Mesodermal cell (in vitro differentiated cells): ENCODE measurements at regions not wholly inside any gene's neighbourhood (a gene's known extent, or its start where the extent isn't known, plus 50 kb on each side); places are given as distances from the start of the nearest gene placed in this dataset.

Experiments
- H3K27ac ChIP-seq: 2 replicates; pipeline ENCODE4 v1.7.0; 2013; ENCODE audit warnings: mild to moderate bottlenecking, low read depth, low read length, moderate library complexity; ENCODE audit not compliant: severe bottlenecking
- H3K36me3 ChIP-seq: 2 replicates; pipeline ENCODE4 v1.7.1; 2013; ENCODE audit warnings: mild to moderate bottlenecking, low read length, moderate library complexity; ENCODE audit not compliant: control insufficient read depth, insufficient read depth
- H3K4me1 ChIP-seq: one replicate; pipeline ENCODE4 v1.7.1; 2013; ENCODE audit warnings: mild to moderate bottlenecking, low read length; ENCODE audit not compliant: insufficient read depth, control insufficient read depth, poor library complexity, severe bottlenecking
- H3K4me3 ChIP-seq: 2 replicates; pipeline ENCODE4 v1.7.0; 2013; ENCODE audit warnings: low read length, control low read depth, mild to moderate bottlenecking; ENCODE audit not compliant: insufficient read depth, poor library complexity, severe bottlenecking; ENCODE audit errors: extremely low read depth
- H3K9me3 ChIP-seq: 2 replicates; pipeline ENCODE4 v1.7.1; 2013; ENCODE audit warnings: mild to moderate bottlenecking, low read length, moderate library complexity; ENCODE audit not compliant: control insufficient read depth
- WGBS, 2 experiments: methylation state at CpG; one replicate each; pipeline ENCODE4 v1.1.5; 2013; ENCODE audit warnings: missing lambda C conversion rate in 2 of 2; ENCODE audit not compliant: insufficient coverage in 2 of 2; 5-methylcytosine and 5-hydroxymethylcytosine counted together

- WGBS, 2 experiments = no CpG with 5 or more reads among the region's 1 CpG
- Histone ChIP-seq H3K4me1 (no peaks in the 10 kb centered on the region), H3K9me3 (no peaks in the 10 kb centered on the region), H3K27ac (no peak overlapping the region), H3K36me3 (no peaks in the 10 kb centered on the region), H3K4me3 (no peak overlapping the region)
These were observed 460.9 kb upstream of the CNTNAP2 start for GRCh38 chr7:145655666-145656065.

DNA sequence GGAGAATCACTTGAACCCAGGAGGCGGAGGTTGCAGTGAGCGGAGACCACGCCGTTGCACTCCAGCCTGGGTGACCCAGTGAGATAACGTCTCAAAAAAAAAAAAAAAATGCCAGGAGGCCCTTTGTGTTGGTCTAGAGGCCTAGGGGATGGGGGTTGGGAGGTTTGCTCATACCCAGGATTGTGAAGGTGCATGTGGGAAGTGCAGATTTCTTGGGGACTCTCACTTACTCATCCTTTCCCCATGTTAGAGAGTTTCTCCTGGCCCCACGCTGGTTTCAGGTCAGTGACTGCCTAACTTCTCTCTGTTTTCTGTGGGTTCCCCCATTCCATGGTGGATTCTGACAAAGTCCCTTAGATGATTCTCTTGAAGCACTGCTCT, 471.5 kb upstream of the CNTNAP2 start:
- Histone ChIP-seq H3K9me3 (no peaks in the 10 kb centered on the region), H3K27ac (no peak overlapping the region), H3K4me3 (no peak overlapping the region), H3K4me1 (no peaks in the 10 kb centered on the region), H3K36me3 (no peaks in the 10 kb centered on the region)
- 94 to 100% methylated on average over 4 to 6 of the region's 6 CpGs for WGBS, 2 experiments

GRCh38 chr7:145644426-145645134, 472.0 kb upstream of the CNTNAP2 start:
- Histone ChIP-seq H3K4me3 (no peak overlapping the region), H3K27ac (no peak overlapping the region), H3K36me3 (no peaks in the 10 kb centered on the region), H3K4me1 (no peaks in the 10 kb centered on the region), H3K9me3 (no peaks in the 10 kb centered on the region)
- WGBS, 2 experiments = 92 to 100% methylated on average over 4 to 6 of the region's 9 CpGs

- H3K4me1 ChIP-seq = no peaks in the 10 kb centered on the region
- no peak overlapping the region for H3K27ac ChIP-seq
- no peak overlapping the region for H3K4me3 ChIP-seq
- no peaks in the 10 kb centered on the region for H3K36me3 ChIP-seq
- 83% methylated on average over 2 of the region's 3 CpGs; no CpG with 5 or more reads in 1 of the 2 experiments for WGBS, 2 experiments
- H3K9me3 ChIP-seq = no peaks in the 10 kb centered on the region
These were observed 472.6 kb upstream of the CNTNAP2 start for GRCh38 chr7:145643981-145644380.

- Histone ChIP-seq H3K4me1 (peaks cover 5% of the 10 kb centered on the region), H3K27ac (no peak overlapping the region), H3K9me3 (no peaks in the 10 kb centered on the region), H3K36me3 (no peaks in the 10 kb centered on the region), H3K4me3 (no peak overlapping the region)
- 40 to 71% methylated on average over 1 of the region's 2 CpGs for WGBS, 2 experiments
These were observed 483.1 kb upstream of the CNTNAP2 start for GRCh38 chr7:145633513-145633912.

GRCh38 chr7:145624618-145625017, 492.0 kb upstream of the CNTNAP2 start:
- WGBS, 2 experiments = 100% methylated on average over 1 of the region's 1 CpG; no CpG with 5 or more reads in 1 of the 2 experiments
- Histone ChIP-seq H3K9me3 (no peaks in the 10 kb centered on the region), H3K4me3 (no peak overlapping the region)

DNA sequence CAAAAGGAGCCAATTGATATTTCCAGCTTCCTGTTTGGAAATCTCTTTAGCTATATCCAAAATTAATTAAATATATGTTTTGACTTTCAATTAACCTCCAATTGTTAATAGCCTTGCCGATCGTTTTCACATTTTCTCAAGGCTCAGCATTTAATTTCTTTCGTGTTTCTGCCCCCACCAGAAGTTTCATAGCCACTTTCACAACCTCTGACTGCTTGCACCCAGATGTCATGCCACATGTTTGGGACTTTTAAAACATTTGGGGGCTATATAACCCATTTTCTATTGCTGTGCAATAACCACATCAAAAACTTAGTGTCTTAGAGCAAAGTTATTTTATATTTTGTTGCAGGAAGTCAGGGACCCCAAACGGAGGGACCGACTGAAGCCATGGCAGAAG, 510.6 kb upstream of the CNTNAP2 start:
- Histone ChIP-seq H3K27ac (no peak overlapping the region), H3K4me1 (no peaks in the 10 kb centered on the region), H3K36me3 (no peaks in the 10 kb centered on the region), H3K4me3 (no peak overlapping the region), H3K9me3 (no peaks in the 10 kb centered on the region)
- 96% methylated on average over 3 of the region's 5 CpGs; no CpG with 5 or more reads in 1 of the 2 experiments for WGBS, 2 experiments

More at GRCh38 chr7:145624618-145625017, 492.0 kb upstream of the CNTNAP2 start:
- Histone ChIP-seq H3K36me3 (no peaks in the 10 kb centered on the region), H3K27ac (no peak overlapping the region), H3K4me1 (no peaks in the 10 kb centered on the region)

DNA sequence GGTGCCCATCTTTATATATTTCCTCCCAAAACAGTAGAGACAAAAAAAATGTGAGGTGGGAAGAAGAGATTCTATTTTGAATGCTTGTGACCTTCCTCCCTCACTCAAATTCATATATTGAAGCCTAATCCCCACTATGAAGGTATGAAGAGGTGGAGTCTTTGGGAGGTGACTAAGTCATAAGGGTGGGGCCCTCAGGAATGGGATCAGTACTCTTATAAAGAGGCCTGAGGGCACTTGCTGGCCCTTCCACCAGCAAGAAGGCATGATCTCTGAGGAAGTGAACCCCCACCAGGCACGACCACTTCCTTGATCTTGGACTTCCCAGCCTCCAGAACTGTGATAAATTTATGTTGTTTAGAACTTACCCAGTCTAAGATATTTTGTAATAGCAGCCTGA, 517.2 kb upstream of the CNTNAP2 start:
- WGBS, 2 experiments = no CpG with 5 or more reads among the region's 1 CpG
- H3K4me1 ChIP-seq = no peaks in the 10 kb centered on the region
- H3K4me3 ChIP-seq = no peak overlapping the region

DNA sequence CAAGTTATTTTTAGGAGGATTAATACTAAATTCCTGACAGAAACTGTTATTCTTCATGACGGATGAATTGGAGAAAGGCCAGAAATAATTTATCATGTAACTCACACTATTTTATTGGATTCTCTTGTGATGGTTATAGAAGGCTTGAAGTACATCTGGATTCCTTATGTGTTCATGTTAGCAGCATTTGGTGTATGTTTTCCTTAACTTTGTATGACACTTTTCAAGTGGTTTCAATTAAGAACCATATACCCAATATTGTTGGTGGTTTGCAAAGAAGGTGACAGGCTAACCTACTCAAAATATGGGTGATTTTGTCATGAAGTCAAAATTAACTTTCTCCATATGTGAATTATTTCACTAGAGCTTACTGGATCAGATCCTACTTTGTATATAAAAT, 532.2 kb upstream of the CNTNAP2 start:
- Histone ChIP-seq H3K9me3 (no peaks in the 10 kb centered on the region), H3K4me1 (no peaks in the 10 kb centered on the region), H3K27ac (no peak overlapping the region), H3K4me3 (no peak overlapping the region), H3K36me3 (no peaks in the 10 kb centered on the region)
- no CpG with 5 or more reads among the region's 1 CpG for WGBS, 2 experiments

More for the DNA sequence above, 517.2 kb upstream of the CNTNAP2 start:
- Histone ChIP-seq H3K27ac (no peak overlapping the region), H3K36me3 (no peaks in the 10 kb centered on the region), H3K9me3 (no peaks in the 10 kb centered on the region)

DNA sequence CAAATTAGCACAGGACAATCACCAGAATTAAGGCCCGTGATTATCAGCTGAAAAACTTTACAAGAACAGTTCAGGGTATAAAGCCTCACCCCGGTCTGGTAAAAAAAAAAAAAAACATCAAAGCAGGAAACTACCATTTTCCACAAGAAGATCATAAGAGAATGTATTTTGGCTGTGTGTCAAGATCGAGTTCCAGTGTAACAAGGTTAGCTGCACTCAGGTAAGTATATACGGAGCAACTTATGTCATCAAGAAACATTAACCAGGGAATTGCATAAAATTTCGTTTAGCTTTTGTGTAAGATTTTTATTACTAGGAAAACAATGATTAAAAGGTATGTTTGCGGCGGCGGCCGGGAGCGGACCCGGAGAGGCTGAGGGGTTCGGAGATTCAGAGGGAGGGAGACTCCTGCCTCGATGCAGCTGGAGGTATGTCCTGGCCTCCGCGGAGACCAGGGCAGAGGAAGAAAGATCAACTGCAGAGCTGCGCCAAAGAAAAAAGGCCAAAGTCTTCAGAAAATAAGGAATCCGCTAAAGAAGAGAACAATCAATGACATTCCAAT, 533.8 kb upstream of the CNTNAP2 start:
- Histone ChIP-seq H3K9me3 (no peaks in the 10 kb centered on the region), H3K4me3 (no peak overlapping the region), H3K36me3 (no peaks in the 10 kb centered on the region), H3K27ac (no peak overlapping the region), H3K4me1 (no peaks in the 10 kb centered on the region)
- 91 to 92% methylated on average over 13 to 14 of the region's 17 CpGs for WGBS, 2 experiments

DNA sequence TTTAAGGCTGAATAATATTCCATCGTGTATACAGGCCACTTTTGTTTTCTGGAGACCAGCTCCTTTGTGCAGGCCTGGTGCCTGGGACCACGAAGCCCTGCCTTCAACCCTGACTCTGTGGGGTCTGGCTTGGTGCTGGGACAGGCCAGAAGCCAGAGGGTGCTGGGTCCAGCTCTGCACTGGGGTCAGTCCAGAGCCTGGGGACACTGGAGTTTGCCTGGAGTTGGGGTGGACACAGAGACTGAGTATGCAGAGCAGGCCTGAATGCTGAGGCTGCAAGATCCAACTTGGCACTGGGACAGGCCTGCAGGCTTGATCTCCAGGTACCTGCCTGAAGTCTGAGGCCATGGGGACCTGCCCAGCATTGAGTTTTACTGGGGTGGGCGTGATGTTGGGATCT, 558.8 kb upstream of the CNTNAP2 start:
- 100% methylated on average over 1 of the region's 3 CpGs; no CpG with 5 or more reads in 1 of the 2 experiments for WGBS, 2 experiments
- H3K27ac ChIP-seq = no peak overlapping the region
- H3K4me3 ChIP-seq = no peak overlapping the region
- no peaks in the 10 kb centered on the region for H3K4me1 ChIP-seq
- no peaks in the 10 kb centered on the region for H3K36me3 ChIP-seq
- no peaks in the 10 kb centered on the region for H3K9me3 ChIP-seq
